ENCODE measurements at regions not wholly inside any gene's neighbourhood (a gene's known extent, or its start where the extent isn't known, plus 50 kb on each side); places are given as distances from the start of the nearest gene placed in this dataset.
"Not testable (repeated sequence)": the region's sequence is repeated elsewhere in the genome, so short reads cannot be mapped to it uniquely, and the experiment has no call there.

- no peak for DNase-seq (ENCODE audit: low spot score)
These were observed 103.1 kb upstream of the ZC3H15 start for GRCh38 chr2:186382932-186383331.

- no peak for DNase-seq (ENCODE audit: low spot score)
These were observed 101.8 kb upstream of the ZC3H15 start for GRCh38 chr2:186384226-186384625.

DNA sequence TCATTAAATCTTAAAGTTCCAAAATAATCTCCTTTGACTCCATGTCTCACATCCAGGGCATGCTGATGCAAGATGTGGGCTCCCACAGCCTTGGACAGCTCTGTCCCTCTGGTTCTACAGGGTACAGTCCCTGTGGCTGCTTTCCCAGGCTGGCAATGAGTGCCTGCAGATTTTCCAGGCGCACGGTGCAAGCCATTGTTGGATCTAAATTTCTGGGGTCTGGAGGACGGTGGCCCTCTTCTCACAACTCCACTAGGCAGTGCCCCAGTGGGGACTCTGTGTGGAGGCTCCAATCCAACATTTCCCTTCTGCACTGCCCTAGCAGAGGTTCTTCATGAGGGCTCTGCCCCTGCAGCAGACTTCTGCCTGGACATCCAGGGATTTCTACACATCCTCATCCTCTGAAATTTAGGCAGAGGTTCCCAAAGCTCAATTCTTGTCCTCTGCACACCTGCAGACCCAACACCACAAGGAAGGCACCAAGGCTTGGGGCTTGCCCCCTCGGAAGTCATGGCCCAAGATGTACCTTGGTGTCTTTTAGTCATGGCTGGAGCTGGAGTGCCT, 100.3 kb upstream of the ZC3H15 start:
- DNase-seq (ENCODE audit: low spot score), result not testable (repeated sequence)

- no peak for DNase-seq (ENCODE audit: low spot score)
These were observed 86.9 kb upstream of the ZC3H15 start for GRCh38 chr2:186399082-186399644.

DNA sequence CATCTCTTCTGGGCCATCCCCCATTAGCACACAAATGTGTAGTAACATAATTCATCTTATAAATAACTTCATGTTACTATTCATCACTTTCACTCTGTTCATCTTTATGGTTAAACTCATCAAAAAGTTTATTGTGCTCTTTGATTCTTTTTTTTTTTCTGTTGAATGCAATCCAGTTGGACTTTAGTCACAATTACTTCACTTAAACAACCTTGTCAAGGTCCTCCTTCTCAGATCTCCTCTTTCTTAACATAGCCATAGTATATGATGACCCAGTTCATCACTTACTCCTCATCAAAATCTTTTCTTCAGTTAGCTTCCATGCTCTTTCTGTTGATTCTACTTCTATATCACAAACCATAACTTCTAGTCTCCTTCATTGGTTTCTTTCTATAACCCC, 80.2 kb upstream of the ZC3H15 start:
- DNase-seq (ENCODE audit: low spot score), result no peak

GRCh38 chr2:186407611-186408010, 78.4 kb upstream of the ZC3H15 start:
- no peak for DNase-seq (ENCODE audit: low spot score)

GRCh38 chr2:186410802-186411201, 75.3 kb upstream of the ZC3H15 start:
- no peak for DNase-seq (ENCODE audit: low spot score)

- no peak for DNase-seq (ENCODE audit: low spot score)
These were observed 63.8 kb upstream of the ZC3H15 start for GRCh38 chr2:186422226-186422625.

DNA sequence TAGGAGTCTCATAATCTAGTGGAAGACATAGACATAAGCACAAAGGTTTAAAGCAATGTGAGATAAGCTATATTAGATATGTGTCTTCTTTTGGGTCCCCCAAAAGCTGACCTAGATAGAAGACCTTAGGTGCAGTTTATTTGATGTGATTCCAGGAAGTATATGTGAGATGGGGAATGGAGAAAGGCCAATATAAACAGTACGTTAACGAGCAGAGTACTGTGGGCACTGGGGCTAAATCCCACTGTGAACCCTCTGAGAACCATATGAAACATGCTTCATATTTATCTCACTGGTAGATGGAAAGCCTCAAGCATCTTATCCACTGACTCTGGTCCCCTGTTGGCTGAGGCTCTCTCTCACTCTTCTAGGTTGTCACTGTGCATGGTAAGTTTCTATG, 62.6 kb upstream of the ZC3H15 start:
- DNase-seq (ENCODE audit: low spot score), result no peak

DNA sequence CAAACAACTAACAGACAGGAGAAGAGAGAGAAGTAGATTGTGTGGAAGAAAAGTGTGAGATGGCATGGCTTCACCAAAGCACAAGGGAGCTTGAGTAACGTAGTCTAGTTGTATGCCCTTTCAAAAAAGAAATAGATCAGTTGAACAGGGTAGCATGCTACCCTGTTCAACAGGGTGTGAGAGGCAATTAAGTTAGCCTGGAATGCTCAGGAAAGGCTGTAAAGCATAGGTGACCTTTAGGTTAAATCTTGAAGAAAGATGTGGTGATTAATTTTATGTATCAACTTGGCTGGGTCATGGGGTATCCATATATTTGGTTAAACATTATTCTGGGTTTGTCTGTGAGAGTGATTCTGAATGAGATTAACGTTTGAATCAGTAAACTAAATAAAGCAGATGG, 61.8 kb upstream of the ZC3H15 start:
- DNase-seq (ENCODE audit: low spot score), result no peak

DNA sequence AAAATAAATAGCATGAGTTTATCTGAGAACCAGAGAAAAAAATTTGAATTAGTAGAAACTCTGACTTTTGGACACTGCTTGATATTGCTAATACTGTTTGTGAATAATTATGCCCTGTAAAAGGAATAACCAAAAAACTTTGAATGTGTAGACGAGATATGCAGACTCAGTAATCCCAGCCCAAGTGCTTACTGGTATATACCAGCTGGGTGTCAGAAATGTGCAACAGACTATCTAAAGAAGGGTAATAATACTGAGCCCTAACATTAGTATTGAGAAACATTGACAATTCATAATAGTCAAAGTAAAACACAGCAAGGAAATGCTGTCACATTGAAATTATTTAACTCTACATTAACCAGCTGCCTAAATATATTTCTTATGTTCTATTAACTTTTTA, 60.5 kb upstream of the ZC3H15 start:
- DNase-seq (ENCODE audit: low spot score), result no peak

DNA sequence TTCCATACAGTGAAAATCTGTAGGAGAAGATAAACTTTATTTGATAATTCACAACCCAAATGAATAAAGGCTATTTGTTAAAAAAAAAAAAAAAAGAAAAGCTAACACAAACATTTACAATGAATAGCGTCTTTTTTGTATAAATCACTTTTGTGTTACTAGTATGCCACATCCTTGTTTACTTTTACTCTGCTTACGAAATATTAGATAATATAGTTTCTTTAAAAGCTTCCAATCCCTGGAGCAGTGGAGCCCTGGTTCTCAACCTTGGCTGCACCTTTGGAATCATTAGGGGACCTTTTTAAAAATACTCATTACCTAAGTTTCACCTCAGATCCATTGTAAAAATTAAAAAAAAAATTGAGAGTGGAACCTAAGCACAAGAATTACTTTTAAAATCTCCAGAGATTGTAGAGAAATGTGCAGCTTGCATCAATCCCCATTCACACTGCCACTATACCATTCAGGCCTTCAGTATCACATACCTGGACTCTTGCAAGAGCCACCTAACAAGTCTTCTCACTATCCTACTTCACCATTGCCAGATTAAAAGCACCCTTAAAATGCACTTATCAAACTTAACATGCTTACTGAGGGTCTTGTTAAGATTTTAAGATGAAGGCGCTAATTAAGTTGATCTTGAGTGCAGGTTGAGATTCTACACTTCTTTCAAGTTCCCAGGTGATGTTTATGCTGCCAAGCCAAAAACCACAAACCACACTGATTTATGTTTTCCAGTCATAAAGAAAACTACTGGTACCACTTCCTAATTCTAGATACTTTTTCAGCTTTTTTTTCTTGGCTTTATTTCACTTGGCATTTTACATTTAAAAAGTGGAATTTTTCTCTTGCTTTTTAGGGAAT, 59.7 kb upstream of the ZC3H15 start:
- no peak for DNase-seq (ENCODE audit: low spot score)

- DNase-seq (ENCODE audit: low spot score), result not testable (repeated sequence)
These were observed 59.1 kb upstream of the ZC3H15 start for GRCh38 chr2:186427017-186427350.

GRCh38 chr2:186427970-186428369, 58.1 kb upstream of the ZC3H15 start:
- DNase-seq (ENCODE audit: low spot score), result no peak

DNA sequence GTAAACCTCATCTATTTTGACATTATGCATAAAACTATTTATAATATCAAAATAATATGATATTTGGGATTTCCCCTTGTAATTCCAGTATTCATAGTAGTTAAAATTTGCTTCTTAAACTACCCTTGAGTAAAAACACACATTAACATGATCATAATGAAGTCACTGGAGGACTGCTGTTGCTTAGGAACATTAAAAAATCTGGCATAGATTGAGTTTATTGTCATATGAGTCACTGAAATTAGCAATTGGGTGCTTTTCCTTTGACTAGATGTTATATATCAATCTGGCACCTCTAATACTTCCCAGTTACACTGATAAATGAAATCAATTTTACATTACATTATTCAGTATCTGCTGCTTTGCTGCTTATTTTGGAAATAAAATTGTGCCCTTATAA, 57.0 kb upstream of the ZC3H15 start:
- no peak for DNase-seq (ENCODE audit: low spot score)

DNA sequence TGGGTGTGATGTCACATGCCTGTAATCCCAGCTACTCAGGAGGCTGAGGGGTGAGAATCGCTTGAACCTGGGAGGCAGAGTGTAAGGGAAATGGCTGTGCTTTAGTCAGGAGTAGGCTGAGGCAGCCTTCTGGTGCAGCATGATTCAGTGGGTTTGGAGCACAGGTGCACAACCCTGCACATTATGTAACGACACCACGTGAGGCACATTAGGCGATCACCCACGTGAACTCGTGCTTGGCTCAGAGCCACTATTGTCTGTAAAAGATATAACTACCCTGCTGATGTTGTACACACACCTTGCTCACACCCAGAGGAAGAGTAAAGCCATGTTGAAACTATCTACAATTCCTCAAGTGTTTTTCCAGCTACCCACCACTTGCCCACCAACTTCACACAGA, 54.8 kb upstream of the ZC3H15 start:
- DNase-seq (ENCODE audit: low spot score), result no peak

DNA sequence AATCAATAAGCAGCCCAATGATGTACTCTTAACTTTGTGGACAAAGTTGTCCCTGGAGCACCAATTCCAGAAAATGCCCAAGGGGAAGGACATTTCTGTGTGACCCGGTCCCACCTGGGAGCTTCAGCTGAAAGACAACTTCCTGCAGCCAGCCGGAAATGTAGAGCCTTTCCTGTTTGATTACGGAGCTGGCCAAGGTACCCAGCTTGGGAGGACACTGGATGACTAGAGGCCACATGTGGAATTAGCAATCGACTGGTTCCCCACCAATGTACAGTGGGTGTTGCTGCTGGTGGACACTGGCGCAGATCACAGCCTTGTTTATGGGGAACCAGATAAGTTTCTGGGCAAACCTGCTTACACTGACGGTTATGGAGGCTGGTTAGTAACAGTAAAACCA, 53.0 kb upstream of the ZC3H15 start:
- no peak for DNase-seq (ENCODE audit: low spot score)

DNA sequence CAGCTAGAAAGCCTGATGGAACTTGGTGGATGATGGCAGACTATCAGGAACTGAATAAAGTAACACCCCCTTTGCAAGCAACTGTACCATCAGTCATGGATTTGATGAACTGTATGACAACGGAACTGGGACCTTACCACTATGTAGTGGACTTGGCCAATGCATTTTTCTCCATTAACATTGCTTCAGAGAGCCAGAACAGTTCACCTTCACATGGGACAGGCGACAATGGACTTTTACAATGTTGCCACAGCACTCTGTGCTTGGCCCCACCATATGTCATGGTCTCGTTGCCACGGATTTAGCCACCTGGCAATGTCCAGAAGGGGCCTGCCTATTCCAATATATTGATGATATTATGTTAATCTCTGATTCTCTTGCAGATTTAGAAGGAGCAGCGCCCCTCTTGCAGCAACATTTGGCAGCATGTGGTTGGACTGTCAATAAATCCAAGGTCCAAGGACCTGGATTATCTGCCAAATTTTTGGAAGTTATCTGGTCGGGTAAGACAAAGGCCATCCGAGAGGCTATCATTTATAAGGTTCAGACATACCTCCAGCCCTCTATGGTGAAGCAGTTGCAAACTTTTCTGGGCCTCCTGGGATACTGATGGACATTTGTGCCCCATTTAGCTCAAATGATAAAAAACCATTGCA, 52.2 kb upstream of the ZC3H15 start:
- DNase-seq (ENCODE audit: low spot score), result no peak
